ENCODE measurements at regions not wholly inside any gene's neighbourhood (a gene's known extent, or its start where the extent isn't known, plus 50 kb on each side); places are given as distances from the start of the nearest gene placed in this dataset.

DNA sequence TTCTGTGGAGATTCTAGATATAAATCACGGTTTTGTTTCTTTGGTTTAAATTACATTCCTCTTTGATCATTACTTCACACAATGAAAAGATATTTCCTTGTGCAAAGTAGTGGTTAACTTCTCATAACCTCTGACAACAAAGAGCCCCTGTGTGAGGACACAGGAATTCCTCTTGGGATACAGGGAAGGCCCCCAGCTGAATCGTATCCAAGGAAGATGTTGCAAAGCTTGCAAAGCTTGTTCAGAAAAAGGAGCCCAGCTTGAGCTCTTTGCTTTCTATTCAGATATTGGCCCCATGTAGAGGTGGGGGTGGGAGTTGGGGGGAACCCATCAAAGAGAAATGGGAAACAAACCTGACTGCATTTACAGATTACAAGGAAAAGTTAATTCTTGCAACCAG lies 145.7 kb downstream of the RELL1 start:
- intact Hi-C loops (cut with DNase I, micrococcal nuclease), result no loop called here
- Histone ChIP-seq H3K4me3 (no peak overlapping the region), H3K9me3 (no peaks in the 10 kb centered on the region), H3K4me1 (ENCODE audit: low read depth) (no peaks in the 10 kb centered on the region), H3K36me3 (ENCODE audit: low read depth) (no peaks in the 10 kb centered on the region)
- DNase-seq (no peak), ATAC-seq (no peak)
- TF ChIP-seq, protein P1, sequence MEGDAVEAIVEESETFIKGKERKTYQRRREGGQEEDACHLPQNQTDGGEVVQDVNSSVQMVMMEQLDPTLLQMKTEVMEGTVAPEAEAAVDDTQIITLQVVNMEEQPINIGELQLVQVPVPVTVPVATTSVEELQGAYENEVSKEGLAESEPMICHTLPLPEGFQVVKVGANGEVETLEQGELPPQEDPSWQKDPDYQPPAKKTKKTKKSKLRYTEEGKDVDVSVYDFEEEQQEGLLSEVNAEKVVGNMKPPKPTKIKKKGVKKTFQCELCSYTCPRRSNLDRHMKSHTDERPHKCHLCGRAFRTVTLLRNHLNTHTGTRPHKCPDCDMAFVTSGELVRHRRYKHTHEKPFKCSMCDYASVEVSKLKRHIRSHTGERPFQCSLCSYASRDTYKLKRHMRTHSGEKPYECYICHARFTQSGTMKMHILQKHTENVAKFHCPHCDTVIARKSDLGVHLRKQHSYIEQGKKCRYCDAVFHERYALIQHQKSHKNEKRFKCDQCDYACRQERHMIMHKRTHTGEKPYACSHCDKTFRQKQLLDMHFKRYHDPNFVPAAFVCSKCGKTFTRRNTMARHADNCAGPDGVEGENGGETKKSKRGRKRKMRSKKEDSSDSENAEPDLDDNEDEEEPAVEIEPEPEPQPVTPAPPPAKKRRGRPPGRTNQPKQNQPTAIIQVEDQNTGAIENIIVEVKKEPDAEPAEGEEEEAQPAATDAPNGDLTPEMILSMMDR (IDR thresholded peaks at IDR 0.05), result no peak

DNA sequence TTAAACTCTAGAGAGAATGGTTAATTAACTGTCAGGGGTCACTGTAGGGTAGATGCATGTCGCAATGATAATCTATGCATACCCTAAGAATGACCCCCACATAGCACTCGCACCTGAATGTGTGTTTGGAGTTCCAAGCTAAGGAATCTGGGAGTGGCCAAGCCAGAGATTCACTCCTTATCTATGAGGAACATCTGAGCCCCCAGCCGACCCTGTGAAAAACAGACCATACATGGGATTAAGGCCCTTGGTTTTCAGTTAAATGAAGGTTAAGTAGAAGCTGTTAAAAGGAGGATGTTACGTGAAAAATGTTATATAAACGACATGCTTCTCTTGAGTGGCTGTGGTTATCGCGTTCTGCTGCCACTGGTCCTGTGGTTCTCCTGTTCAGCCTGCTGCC lies 147.2 kb downstream of the RELL1 start:
- no peak overlapping the region for H3K4me3 ChIP-seq
- intact Hi-C loops (cut with DNase I, micrococcal nuclease), result no loop called here
- H3K4me1 ChIP-seq (ENCODE audit: low read depth), result no peaks in the 10 kb centered on the region
- no peaks in the 10 kb centered on the region for H3K9me3 ChIP-seq
- TF ChIP-seq, protein P1 (IDR thresholded peaks at IDR 0.05), result no peak
- ATAC-seq (no peak), DNase-seq (no peak)
- H3K36me3 ChIP-seq (ENCODE audit: low read depth), result no peaks in the 10 kb centered on the region

DNA sequence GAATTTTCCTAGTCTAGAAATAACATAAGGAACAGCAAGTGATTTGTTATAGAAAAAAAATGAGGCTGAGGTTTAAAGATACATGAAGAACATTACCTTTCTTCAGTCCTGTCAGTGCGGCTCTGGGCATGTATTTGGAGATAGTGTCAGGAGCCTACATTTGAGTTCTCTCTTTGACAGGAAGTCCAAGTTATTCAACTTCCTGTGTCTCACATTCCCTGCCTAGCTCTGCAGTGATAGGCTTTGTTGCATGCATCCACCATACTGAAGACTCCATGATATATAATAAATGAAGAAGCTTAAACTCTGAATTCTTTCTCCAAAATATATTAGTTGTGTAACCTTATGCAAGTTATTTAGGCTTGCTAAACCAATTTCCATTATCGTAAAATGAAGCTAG lies 148.7 kb downstream of the RELL1 start:
- Histone ChIP-seq H3K4me1 (ENCODE audit: low read depth) (peaks cover 5% of the 10 kb centered on the region), H3K4me3 (no peak overlapping the region), H3K9me3 (no peaks in the 10 kb centered on the region), H3K36me3 (ENCODE audit: low read depth) (no peaks in the 10 kb centered on the region)
- DNase-seq, result no peak
- TF ChIP-seq, protein P1 (IDR thresholded peaks at IDR 0.05), result no peak
- intact Hi-C loops (cut with DNase I, micrococcal nuclease), result no loop called here
- no peak for ATAC-seq

DNA sequence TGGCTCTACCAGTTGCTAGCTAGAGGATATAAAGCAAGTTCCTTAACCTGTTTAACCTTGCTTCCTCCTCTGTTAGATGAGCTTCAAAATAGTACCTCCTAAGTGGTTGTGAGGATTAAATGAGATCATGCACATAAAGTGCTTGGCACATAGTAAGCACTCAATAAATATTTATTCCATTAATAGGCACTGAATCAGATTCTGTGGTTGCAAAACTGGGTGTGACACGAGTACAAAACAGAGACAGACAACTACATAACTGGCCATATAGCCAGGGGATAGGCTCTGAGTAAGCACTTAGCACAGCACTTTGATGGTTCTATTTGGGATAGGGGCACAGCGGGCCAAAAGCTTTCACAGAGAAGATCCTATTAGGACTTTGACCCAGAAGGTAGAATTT lies 150.3 kb downstream of the RELL1 start:
- TF ChIP-seq, protein P1 (IDR thresholded peaks at IDR 0.05), result no peak

DNA sequence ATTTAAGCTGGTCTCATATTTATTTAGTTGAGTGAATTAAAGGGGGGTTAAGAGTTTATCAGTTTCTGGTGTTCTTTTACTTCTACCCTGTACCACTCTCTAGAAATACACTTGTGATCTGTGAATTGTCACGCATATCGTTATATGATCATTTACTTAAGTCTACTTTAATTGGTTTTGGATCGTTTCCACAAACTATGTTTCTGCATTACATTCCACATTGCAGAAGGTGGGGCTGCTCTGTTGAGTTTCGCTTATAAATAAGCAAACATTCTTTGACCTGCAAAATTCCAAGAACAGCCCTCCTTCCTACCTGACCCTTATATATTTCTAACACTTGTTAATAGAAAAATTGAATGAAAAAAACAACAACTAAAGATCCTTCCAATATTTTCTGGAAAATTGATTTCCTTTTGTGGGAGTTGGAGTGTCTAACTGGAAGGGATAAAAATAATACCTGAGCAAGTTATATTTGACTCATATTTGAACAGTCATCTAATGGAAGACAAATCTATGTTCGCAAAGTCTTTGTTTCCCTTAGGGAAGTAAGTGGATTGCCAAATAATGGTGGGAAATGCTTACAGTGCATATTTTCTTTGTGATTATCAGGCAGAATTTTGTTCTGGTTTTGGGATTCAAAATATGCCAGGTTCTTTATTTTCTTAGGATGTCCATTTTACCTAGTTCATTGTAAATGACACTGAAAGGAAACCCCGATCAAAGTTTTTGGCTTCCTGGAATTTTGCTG lies 152.7 kb downstream of the RELL1 start:
- ATAC-seq (peak; percentile 79), DNase-seq (peak in 1 of 3 donors; percentile 30)
- TF ChIP-seq, protein P1 (IDR thresholded peaks at IDR 0.05), result no peak
- intact Hi-C loops (cut with DNase I, micrococcal nuclease), result no loop called here
- no peaks in the 10 kb centered on the region for H3K36me3 ChIP-seq (ENCODE audit: low read depth)
- no peaks in the 10 kb centered on the region for H3K9me3 ChIP-seq
- H3K4me1 ChIP-seq (ENCODE audit: low read depth), result peaks cover 5% of the 10 kb centered on the region
- H3K4me3 ChIP-seq, result peak overlapping the region; percentile 12

More for the DNA sequence above, 150.3 kb downstream of the RELL1 start:
- intact Hi-C loops (cut with DNase I, micrococcal nuclease), result no loop called here
- H3K36me3 ChIP-seq (ENCODE audit: low read depth), result no peaks in the 10 kb centered on the region
- DNase-seq, result no peak
- H3K4me1 ChIP-seq (ENCODE audit: low read depth), result peaks cover 5% of the 10 kb centered on the region
- H3K4me3 ChIP-seq, result no peak overlapping the region
- no peaks in the 10 kb centered on the region for H3K9me3 ChIP-seq
- no peak for ATAC-seq

Data from mucosa of descending colon (tissue), 3 donors.